Stimulated activated CD4-positive, alpha-beta T cell treated with anti-CD3 and anti-CD28 coated beads, TNF-alpha, amount 100 ng/mL, for 4 hours (primary cell): ENCODE measurements at regions not wholly inside any gene's neighbourhood (a gene's known extent, or its start where the extent isn't known, plus 50 kb on each side); places are given as distances from the start of the nearest gene placed in this dataset.

Experiments
- DNase-seq, 3 experiments: peaks; one replicate each; pipeline ENCODE4 v3.0.0-alpha.2; 2020; ENCODE audit warnings: low read depth in 3 of 3

DNA sequence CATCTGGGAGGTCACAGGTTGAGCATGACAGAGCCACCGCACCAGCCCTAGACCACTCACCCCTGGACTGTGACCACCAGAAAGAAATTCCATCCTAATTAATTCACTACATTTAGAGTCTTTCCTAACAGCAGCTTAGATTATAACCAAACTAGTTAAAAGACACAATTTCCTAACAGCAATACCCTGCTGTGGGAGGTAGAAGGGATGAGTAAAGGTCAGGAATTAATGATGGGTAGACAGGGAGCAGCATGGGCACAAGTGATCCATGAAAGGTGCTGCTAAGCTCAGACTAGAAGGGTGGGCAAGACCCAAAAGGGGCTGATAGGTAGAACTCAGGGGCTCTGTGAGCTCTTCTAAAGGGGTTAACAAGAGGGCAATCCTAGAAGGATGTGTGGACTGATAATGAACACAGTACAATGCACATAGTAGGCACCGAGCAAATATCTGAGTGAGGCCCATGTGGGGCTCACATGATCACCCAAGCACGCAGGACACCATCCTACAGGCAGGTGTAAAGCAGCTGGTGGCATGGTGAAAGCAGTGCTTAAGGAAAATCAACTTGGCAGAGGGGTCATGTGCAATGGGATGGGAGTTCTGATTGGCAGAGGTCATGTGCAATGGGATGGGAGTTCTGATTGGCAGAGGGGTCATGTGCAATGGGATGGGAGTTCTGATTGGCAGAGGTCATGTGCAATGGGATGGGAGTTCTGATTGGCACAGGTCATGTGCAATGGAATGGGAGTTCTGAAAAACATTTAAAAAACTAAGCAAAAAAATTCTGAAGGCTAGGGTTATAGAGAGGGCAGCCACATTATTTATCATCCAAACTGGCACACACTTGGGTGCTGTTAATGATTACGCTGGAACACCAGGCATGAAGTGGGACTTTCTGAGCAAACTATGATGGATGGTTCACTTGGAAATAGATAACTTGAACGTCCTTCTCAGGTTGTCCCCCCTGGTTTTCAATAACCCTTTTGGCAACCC lies 188.2 kb upstream of the FOXQ1 start:
- DNase-seq, result no peak

DNA sequence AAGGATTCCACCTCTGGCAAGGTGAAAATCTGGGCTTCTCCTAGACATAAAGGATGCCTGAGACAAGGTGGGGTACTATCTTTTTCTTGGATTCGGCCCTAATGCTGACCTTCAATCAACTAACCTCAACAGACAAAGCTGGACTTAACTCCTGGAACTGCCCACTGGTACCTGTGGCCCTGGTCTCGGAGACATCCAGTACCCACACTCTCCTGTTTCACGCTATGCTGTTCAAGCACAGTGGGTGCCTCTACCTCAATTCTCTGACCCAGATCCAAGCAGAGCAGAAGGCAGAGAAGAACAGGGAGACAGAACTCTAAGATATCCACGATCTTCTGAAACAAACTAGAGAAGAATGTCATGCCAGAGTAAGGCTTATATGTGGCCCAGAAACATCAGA lies 189.8 kb upstream of the FOXQ1 start:
- no peak for DNase-seq

DNA sequence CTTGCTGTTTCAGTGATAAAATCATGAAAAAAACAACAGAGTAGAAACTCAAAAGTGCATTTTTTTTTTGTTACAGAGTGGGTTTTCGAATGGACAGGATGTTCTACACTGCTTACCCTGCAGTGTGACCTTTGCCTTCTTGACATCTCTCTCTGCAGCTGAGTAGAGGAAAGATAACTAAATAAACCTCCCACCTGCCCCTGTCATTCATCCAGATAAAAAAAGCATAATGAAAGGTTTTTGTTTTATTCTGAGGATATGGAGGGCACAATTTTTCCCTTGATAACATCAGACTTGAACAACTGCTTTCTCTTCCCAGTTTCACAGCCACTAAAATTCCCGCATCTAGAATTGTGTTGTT lies 193.6 kb upstream of the FOXQ1 start:
- DNase-seq, result no peak

DNA sequence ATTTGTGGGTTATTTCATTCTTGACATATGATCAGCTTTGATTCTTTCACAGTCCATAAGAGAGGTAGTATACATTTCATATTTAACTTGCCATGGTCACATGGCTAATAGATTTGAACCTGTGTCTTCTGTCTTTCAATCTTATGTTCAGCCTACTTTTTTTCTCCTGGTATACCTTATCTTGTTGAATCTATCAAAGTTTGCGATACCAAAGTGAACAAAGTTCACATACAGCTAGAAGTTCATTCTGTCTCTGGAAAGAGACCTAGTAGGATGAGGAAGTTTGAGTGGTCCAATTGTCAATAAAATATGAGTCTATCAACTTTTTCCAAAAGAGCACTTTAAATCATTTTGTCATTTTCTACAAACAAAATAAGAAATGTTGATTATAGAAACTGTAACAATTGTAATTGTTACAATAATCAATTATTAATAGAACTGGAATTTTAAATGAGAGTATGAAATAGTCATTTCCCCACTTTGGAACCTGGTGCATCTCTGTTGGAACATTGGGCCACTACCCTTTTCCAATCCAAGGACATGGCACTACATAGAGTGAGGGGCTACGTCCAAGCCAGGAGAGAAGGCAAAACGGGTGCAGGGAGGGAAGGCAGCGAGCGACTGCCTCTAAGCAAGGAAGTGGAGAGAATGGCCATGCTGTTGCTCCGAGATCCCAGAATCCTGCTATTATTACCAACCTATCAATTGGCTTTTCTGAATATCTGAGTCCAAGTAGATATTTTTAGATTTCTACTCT lies 194.2 kb upstream of the FOXQ1 start:
- no peak for DNase-seq

GRCh38 chr6:1116149-1116548 lies 195.7 kb upstream of the FOXQ1 start:
- DNase-seq, result no peak

GRCh38 chr6:1113916-1114540 lies 197.9 kb upstream of the FOXQ1 start:
- no peak for DNase-seq

GRCh38 chr6:1111361-1111760 lies 200.5 kb upstream of the FOXQ1 start:
- DNase-seq, result no peak

GRCh38 chr6:1110941-1111349 lies 201.0 kb upstream of the FOXQ1 start:
- no peak for DNase-seq

DNA sequence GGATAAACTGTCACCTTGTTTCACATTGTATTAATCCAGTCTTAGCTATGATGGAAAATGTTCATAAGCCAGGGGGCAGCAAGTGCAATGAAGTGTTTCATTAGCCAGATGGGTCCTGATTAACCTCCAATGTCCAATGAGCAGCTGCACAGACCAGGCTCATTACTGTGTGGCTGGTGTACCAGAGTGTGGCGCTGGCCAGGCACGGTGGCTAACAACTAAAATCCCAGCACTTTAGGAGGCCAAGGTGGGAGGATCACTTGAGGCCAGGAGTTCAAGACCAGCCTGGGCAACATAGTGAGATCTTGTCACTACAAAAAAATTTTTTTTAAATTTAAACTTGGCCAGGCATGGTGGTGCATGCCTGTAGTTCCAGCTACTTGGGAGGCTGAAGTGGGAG lies 201.7 kb upstream of the FOXQ1 start:
- no peak for DNase-seq

- DNase-seq, result no peak
Measured at GRCh38 chr6:1109134-1109533, 202.8 kb upstream of the FOXQ1 start.

DNA sequence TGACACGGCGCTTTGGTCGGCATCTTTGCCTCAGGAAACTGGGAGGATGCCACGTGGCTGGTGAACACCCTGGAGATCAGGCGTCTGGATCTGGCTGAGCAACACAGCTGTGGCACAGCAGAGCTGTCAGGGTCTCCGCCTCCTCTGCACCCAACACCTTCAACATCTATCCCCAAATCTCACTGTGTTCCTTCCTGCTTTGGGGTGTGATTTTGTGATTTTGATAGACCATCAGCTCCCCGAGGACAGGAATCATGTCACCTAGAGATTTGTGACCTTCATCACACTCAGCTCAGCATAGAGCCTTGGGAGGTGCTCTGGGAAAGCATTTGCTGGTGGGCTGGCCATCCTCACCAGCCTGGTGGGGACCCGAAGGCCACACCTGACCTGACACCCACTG lies 203.7 kb upstream of the FOXQ1 start:
- no peak for DNase-seq

DNA sequence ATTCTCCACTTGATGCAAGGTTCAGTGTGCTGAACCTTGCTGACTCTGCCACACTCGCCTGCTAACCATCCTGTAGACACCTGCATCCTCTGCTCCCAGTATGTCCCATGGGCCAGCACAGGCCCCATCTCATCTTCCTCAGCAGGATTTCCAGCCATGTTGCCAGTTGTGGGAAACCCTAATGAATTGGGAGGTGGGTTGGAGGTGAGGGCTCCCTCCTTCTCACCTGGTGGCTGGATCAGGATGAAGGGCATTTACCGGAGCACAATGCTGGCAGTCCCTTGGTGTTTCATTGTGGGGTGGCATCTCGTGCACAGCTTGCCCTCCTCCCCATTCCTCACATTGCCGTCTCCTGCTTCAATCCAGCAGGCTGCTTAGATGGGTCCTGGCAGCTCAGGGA lies 204.3 kb upstream of the FOXQ1 start:
- DNase-seq, result no peak

GRCh38 chr6:1105833-1106400 lies 206.0 kb upstream of the FOXQ1 start:
- no peak for DNase-seq

GRCh38 chr6:1104988-1105670 lies 206.8 kb upstream of the FOXQ1 start:
- no peak for DNase-seq

DNA sequence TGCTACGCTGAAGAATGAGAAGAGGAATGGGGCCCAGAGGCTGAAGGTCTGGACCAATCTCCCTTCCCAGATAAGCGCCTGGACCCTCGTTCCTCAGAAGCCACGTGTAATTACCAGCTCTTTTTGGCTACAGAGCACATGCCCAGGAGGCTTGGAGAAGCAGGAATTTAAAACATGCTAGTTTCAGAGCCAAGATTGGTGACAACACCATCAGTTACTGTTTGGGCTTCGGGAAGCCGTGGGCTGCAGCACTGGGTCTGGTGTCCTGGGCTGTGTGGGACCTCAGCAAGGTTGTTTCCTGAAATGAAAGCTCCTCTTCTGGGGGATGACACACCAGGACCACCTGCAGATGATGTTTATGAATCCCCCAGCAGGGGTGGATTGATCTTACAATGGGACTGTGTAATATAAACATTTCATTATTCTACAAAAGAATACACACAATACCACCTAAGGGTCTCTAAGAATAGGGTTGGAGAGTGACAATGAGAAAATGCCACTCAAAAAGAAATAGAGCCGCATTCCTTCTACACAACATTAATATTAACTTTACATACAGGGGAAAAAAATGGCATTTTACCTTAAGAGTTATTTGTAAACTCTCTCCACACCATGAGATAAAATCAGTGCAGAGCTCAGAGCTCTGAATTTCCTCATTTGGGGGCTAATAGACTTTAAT lies 207.8 kb upstream of the FOXQ1 start:
- no peak for DNase-seq

GRCh38 chr6:1103021-1103420 lies 208.9 kb upstream of the FOXQ1 start:
- DNase-seq, result no peak

GRCh38 chr6:1100269-1100668 lies 211.6 kb upstream of the FOXQ1 start:
- no peak for DNase-seq

DNA sequence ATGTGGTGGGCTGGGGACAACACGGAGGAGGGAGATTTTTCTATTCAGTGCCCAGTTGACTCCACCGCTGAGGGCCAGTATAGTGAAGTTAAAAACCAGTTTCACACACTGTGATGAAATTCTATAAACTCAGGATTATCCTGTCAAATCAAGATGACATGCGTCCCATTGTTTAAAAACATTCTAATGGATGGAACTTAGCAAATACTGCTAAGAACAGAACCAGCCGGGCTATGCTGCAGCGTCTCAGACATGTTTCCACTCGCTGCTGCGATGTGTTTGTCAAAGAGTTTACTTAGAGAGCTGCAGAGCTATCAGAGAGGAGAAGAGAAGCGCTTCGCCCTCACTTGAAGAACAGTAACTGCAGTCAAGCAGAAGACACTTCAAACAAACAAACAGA lies 212.6 kb upstream of the FOXQ1 start:
- no peak for DNase-seq

GRCh38 chr6:1096967-1097765 lies 214.7 kb upstream of the FOXQ1 start:
- no peak for DNase-seq

- no peak for DNase-seq
Measured at GRCh38 chr6:1094306-1094705, 217.6 kb upstream of the FOXQ1 start.
